Gastroesophageal sphincter (tissue), 4 donors: ENCODE measurements at regions not wholly inside any gene's neighbourhood (a gene's known extent, or its start where the extent isn't known, plus 50 kb on each side); places are given as distances from the start of the nearest gene placed in this dataset.

Experiments
- ATAC-seq: fragments of 150-250 bp; one replicate; pipeline ENCODE4 v1.9.1; 2016; ENCODE audit warnings: mild to moderate bottlenecking, moderate library complexity
- H3K27ac ChIP-seq, 4 donors: fragments of 200-600 bp; sonication (generic) in 3 of 4; 1 replicate in 3 of 4; 2 replicates in 1 of 4; pipeline ENCODE4 v1.5.1; 2016 to 2019
- H3K27me3 ChIP-seq: fragments of 200-600 bp; sonication (generic); one replicate; pipeline ENCODE4 v1.5.1; 2019
- H3K36me3 ChIP-seq, 2 donors: fragments of 200-600 bp; sonication (generic); one replicate each; pipeline ENCODE4 v1.5.1; 2019; ENCODE audit warnings: control low read depth in 1 of 2
- H3K4me1 ChIP-seq, 3 donors: fragments of 200-600 bp; sonication (generic); 1 replicate in 2 of 3; 2 replicates in 1 of 3; pipeline ENCODE4 v1.5.1; 2016 to 2019; ENCODE audit warnings: control low read depth in 2 of 3
- H3K4me3 ChIP-seq, 2 donors: fragments of 200-600 bp; sonication (generic); one replicate each; pipeline ENCODE4 v1.5.1; 2019; ENCODE audit warnings: mild to moderate bottlenecking in 1 of 2, moderate library complexity in 1 of 2
- H3K9me3 ChIP-seq, 3 donors: fragments of 200-600 bp; sonication (generic); one replicate each; pipeline ENCODE4 v1.5.1; 2017 to 2019; ENCODE audit warnings: control low read depth in 2 of 3
- CTCF ChIP-seq, 4 experiments: fragments of 200-600 bp in 2 of 4; fragments of 450-650 bp in 2 of 4; sonication (generic) in 1 of 4; IDR thresholded peaks; one replicate each; pipeline ENCODE4 v1.5.1; 2017 to 2019; ENCODE audit warnings: antibody characterized with exemption in 4 of 4, mild to moderate bottlenecking in 2 of 4, moderate library complexity in 2 of 4
- EP300 ChIP-seq: sonication (generic); formaldehyde crosslinking; IDR thresholded peaks from one replicate; pipeline ENCODE4 v1.6.1; 2017; ENCODE audit warnings: antibody characterized with exemption, mild to moderate bottlenecking
- POLR2A ChIP-seq, 2 donors: fragments of 450-650 bp; IDR thresholded peaks; one replicate each; pipeline ENCODE4 v1.6.1; 2017; ENCODE audit warnings: antibody characterized with exemption in 2 of 2, mild to moderate bottlenecking in 2 of 2, moderate library complexity in 1 of 2
- POLR2AphosphoS5 ChIP-seq: sonication (generic); formaldehyde crosslinking; IDR thresholded peaks from one replicate; pipeline ENCODE4 v1.6.1; 2017; ENCODE audit warnings: antibody characterized with exemption
- WGBS, 2 donors: methylation state at CpG; one replicate each; pipeline ENCODE4 v1.1.5; 2018; ENCODE audit warnings: low coverage in 1 of 2; 5-methylcytosine and 5-hydroxymethylcytosine counted together

GRCh38 chr6:135578976-135579375 lies 81.4 kb upstream of the AHI1 start:
- no peak for ATAC-seq
- Histone ChIP-seq H3K27ac (no peak overlapping the region), H3K27me3 (no peaks in the 10 kb centered on the region), H3K4me1 (no peaks in the 10 kb centered on the region), H3K4me3 (no peak overlapping the region), H3K36me3 (no peaks in the 10 kb centered on the region), H3K9me3 (no peaks in the 10 kb centered on the region)
- 87 to 88% methylated on average over 3 of the region's 3 CpGs for WGBS, 2 donors
- TF ChIP-seq POLR2AphosphoS5 (no peak), POLR2A (IDR thresholded peaks at IDR 0.05) (no peak), EP300 (no peak), CTCF (IDR thresholded peaks at IDR 0.05) (no peak)

- Histone ChIP-seq H3K27ac (no peak overlapping the region), H3K4me1 (no peaks in the 10 kb centered on the region), H3K27me3 (no peaks in the 10 kb centered on the region), H3K4me3 (no peak overlapping the region), H3K9me3 (no peaks in the 10 kb centered on the region), H3K36me3 (no peaks in the 10 kb centered on the region)
- ATAC-seq, result no peak
- WGBS, 2 donors, result 97 to 100% methylated on average over 2 to 3 of the region's 3 CpGs
- no peak for TF ChIP-seq POLR2AphosphoS5
- TF ChIP-seq POLR2A (IDR thresholded peaks at IDR 0.05), result no peak
- no peak for TF ChIP-seq CTCF (IDR thresholded peaks at IDR 0.05)
- no peak for TF ChIP-seq EP300
Measured at GRCh38 chr6:135581211-135581610, 83.7 kb upstream of the AHI1 start.

- 50 to 62% methylated on average over 1 of the region's 1 CpG for WGBS, 2 donors
- no peak for TF ChIP-seq CTCF (IDR thresholded peaks at IDR 0.05)
- no peak for TF ChIP-seq POLR2A (IDR thresholded peaks at IDR 0.05)
- TF ChIP-seq EP300, result no peak
- TF ChIP-seq POLR2AphosphoS5, result no peak
- H3K36me3 ChIP-seq, result no peaks in the 10 kb centered on the region
- ATAC-seq, result no peak
- no peaks in the 10 kb centered on the region for H3K27me3 ChIP-seq
- no peak overlapping the region for H3K27ac ChIP-seq
- no peaks in the 10 kb centered on the region for H3K4me1 ChIP-seq
- H3K9me3 ChIP-seq, result no peaks in the 10 kb centered on the region
- H3K4me3 ChIP-seq, result no peak overlapping the region
Measured at GRCh38 chr6:135583256-135583761, 85.8 kb upstream of the AHI1 start.

GRCh38 chr6:135586388-135586787 lies 88.8 kb upstream of the AHI1 start:
- no peak for TF ChIP-seq POLR2AphosphoS5
- TF ChIP-seq CTCF (IDR thresholded peaks at IDR 0.05), result no peak
- no peak for TF ChIP-seq POLR2A (IDR thresholded peaks at IDR 0.05)
- TF ChIP-seq EP300, result no peak
- ATAC-seq, result no peak
- 71 to 78% methylated on average over 1 of the region's 2 CpGs for whole genome bisulfite sequencing, 2 donors
- H3K9me3 ChIP-seq, result no peaks in the 10 kb centered on the region
- no peak overlapping the region for H3K4me3 ChIP-seq
- H3K36me3 ChIP-seq, result no peaks in the 10 kb centered on the region
- no peaks in the 10 kb centered on the region for H3K27me3 ChIP-seq
- H3K4me1 ChIP-seq, result no peaks in the 10 kb centered on the region
- no peak overlapping the region for H3K27ac ChIP-seq

- 85 to 86% methylated on average over 4 of the region's 4 CpGs for WGBS, 2 donors
- ATAC-seq, result no peak
- Histone ChIP-seq H3K27ac (no peak overlapping the region), H3K27me3 (no peaks in the 10 kb centered on the region), H3K36me3 (no peaks in the 10 kb centered on the region), H3K4me1 (no peaks in the 10 kb centered on the region), H3K9me3 (no peaks in the 10 kb centered on the region), H3K4me3 (no peak overlapping the region)
- TF ChIP-seq EP300, result no peak
- TF ChIP-seq POLR2A (IDR thresholded peaks at IDR 0.05), result no peak
- no peak for TF ChIP-seq POLR2AphosphoS5
- TF ChIP-seq CTCF (IDR thresholded peaks at IDR 0.05), result no peak
Measured at GRCh38 chr6:135586844-135587243, 89.3 kb upstream of the AHI1 start.
